ENCODE measurements at regions not wholly inside any gene's neighbourhood (a gene's known extent, or its start where the extent isn't known, plus 50 kb on each side); places are given as distances from the start of the nearest gene placed in this dataset.

DNA sequence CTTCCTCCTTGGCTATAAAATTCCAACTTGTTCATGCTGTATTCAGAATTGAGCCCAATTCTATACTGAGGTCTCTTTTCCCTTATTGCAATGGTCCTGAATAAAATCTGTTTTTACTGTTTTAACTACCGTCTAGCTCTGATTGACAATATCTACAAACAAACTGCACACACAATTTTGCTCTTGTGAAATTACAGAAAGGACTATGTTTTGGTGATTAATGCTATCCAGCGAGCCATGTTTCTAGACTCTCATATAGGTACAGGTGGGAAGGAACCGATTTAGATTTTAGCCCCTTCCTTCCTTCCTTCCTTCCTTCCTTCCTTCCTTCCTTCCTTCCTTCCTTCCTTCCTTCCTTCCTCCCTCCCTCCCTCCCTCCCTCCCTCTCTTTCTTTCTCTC lies 254.4 kb downstream of the SLC4A3 start:
- Histone ChIP-seq H3K27me3 (peaks cover 0 to 16% (median 0%) of the 10 kb centered on the region in 3 donors), H3K4me3 (no peak overlapping the region), H3K9me3 (no peaks in the 10 kb centered on the region), H3K4me1 (no peaks in the 10 kb centered on the region), H3K27ac (no peak overlapping the region), H3K36me3 (no peaks in the 10 kb centered on the region)
- DNase-seq = no peak
- no peak for TF ChIP-seq POLR2A (IDR thresholded peaks at IDR 0.05)
- TF ChIP-seq, protein P1, sequence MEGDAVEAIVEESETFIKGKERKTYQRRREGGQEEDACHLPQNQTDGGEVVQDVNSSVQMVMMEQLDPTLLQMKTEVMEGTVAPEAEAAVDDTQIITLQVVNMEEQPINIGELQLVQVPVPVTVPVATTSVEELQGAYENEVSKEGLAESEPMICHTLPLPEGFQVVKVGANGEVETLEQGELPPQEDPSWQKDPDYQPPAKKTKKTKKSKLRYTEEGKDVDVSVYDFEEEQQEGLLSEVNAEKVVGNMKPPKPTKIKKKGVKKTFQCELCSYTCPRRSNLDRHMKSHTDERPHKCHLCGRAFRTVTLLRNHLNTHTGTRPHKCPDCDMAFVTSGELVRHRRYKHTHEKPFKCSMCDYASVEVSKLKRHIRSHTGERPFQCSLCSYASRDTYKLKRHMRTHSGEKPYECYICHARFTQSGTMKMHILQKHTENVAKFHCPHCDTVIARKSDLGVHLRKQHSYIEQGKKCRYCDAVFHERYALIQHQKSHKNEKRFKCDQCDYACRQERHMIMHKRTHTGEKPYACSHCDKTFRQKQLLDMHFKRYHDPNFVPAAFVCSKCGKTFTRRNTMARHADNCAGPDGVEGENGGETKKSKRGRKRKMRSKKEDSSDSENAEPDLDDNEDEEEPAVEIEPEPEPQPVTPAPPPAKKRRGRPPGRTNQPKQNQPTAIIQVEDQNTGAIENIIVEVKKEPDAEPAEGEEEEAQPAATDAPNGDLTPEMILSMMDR (IDR thresholded peaks at IDR 0.05) = no peak
- TF ChIP-seq EP300 (IDR thresholded peaks at IDR 0.05) = no peak
- no peak for TF ChIP-seq POLR2AphosphoS5 (IDR thresholded peaks at IDR 0.05)
- 75 to 89% (median 83%) methylated on average over 3 of the region's 3 CpGs for WGBS, 5 donors
- intact Hi-C loops (cut with DNase I; ENCODE audit: low total_unique reads) = no loop called here

DNA sequence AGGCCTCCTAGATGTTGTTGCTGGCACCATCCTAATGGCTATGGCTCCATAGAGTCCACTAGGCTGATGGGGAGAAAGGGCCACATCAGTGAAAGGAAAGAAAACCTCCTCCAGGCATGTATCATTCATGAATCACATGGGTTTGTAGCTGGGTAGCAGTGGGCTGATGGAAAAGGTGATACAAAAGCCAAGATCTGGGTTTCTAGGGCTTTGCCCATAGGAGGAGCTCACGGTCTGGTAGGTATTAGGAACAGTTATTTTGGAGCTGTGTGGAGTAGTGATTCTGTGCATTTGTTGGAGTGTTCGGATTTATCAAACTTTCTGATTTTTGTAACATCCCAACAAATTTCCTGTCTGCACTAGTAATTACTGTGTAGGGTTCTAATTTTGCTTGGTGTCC lies 259.2 kb downstream of the SLC4A3 start:
- WGBS, 5 donors = 74 to 90% (median 83%) methylated on average over 2 of the region's 2 CpGs

DNA sequence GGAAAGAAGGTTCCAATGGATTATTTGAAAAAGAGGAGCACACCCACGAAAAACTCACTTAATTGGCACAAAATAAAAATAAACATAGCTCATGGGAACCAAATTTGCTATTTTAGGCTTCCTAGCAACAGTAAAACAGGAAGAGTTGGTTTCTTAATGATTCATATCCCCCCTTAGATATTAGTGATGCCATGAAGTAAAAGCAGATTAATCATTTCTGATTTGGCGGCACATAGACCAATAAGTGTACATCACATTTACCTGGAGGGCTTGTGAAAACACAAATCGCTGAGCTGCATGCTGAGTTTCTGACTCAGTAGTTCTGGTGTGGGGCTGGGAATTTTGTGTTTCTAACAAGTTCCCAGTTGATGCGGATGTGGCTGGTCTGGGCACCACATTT lies 260.4 kb downstream of the SLC4A3 start:
- intact Hi-C loops (cut with DNase I; ENCODE audit: low total_unique reads) = no loop called here
- TF ChIP-seq POLR2A (IDR thresholded peaks at IDR 0.05) (no peak), EP300 (IDR thresholded peaks at IDR 0.05) (no peak), POLR2AphosphoS5 (IDR thresholded peaks at IDR 0.05) (no peak)
- TF ChIP-seq, protein P1 (IDR thresholded peaks at IDR 0.05) = no peak
- WGBS, 5 donors = 73 to 82% (median 79%) methylated on average over 4 of the region's 4 CpGs

More for the DNA sequence above, 259.2 kb downstream of the SLC4A3 start:
- Histone ChIP-seq H3K9me3 (peaks cover 0 to 4% (median 0%) of the 10 kb centered on the region in 4 donors), H3K36me3 (no peaks in the 10 kb centered on the region), H3K27ac (no peak overlapping the region), H3K27me3 (peaks cover 0 to 12% (median 0%) of the 10 kb centered on the region in 3 donors), H3K4me3 (no peak overlapping the region), H3K4me1 (no peaks in the 10 kb centered on the region)
- no peak for DNase-seq
- TF ChIP-seq POLR2AphosphoS5 (IDR thresholded peaks at IDR 0.05) = no peak
- no peak for TF ChIP-seq EP300 (IDR thresholded peaks at IDR 0.05)
- TF ChIP-seq, protein P1 (IDR thresholded peaks at IDR 0.05) = no peak
- no peak for TF ChIP-seq POLR2A (IDR thresholded peaks at IDR 0.05)
- intact Hi-C loops (cut with DNase I; ENCODE audit: low total_unique reads) = no loop called here

DNA sequence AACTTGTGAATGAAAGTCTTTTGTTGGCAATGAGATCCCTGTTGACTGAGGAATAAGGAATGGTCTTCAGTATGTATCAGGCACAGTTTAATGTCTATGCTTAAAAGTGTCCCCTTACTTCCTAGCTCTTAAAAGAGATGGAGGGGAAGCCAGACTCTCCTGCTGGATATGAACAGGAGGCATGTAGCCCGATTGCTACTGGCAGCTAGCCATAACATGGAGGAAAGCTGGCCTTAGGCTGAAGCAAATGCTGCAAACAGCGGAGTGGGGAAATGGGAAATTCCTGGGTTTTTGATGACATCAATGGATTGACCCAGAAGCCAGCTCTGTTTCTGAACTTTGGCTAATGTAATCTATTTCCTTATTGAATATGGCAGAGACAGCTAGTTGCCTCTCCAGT lies 266.1 kb downstream of the SLC4A3 start:
- no peak overlapping the region for H3K4me3 ChIP-seq
- H3K27ac ChIP-seq = no peak overlapping the region
- 66 to 85% (median 75%) methylated on average over 2 of the region's 2 CpGs for WGBS, 5 donors
- H3K36me3 ChIP-seq = no peaks in the 10 kb centered on the region
- no peaks in the 10 kb centered on the region for H3K4me1 ChIP-seq
- no peaks in the 10 kb centered on the region for H3K27me3 ChIP-seq
- intact Hi-C loops (cut with DNase I; ENCODE audit: low total_unique reads) = no loop called here
- peak in 1 of 2 donors; percentile 40 for DNase-seq
- peaks cover 0 to 4% (median 0%) of the 10 kb centered on the region in 4 donors for H3K9me3 ChIP-seq
- TF ChIP-seq EP300 (IDR thresholded peaks at IDR 0.05) = no peak
- no peak for TF ChIP-seq POLR2AphosphoS5 (IDR thresholded peaks at IDR 0.05)
- TF ChIP-seq, protein P1 (IDR thresholded peaks at IDR 0.05) = no peak
- no peak for TF ChIP-seq POLR2A (IDR thresholded peaks at IDR 0.05)

More for the DNA sequence above, 260.4 kb downstream of the SLC4A3 start:
- no peak for DNase-seq
- Histone ChIP-seq H3K27me3 (peaks cover 0 to 12% (median 0%) of the 10 kb centered on the region in 3 donors), H3K27ac (no peak overlapping the region), H3K9me3 (peaks cover 0 to 4% (median 0%) of the 10 kb centered on the region in 4 donors), H3K36me3 (no peaks in the 10 kb centered on the region), H3K4me3 (no peak overlapping the region), H3K4me1 (no peaks in the 10 kb centered on the region)
